Loucy (cell line): ENCODE measurements at regions not wholly inside any gene's neighbourhood (a gene's known extent, or its start where the extent isn't known, plus 50 kb on each side); places are given as distances from the start of the nearest gene placed in this dataset.

Experiments
- EZH2phosphoT487 ChIP-seq: fragments of 200-600 bp; IDR thresholded peaks from 2 replicates; pipeline ENCODE4 v1.6.1; 2018; ENCODE audit warnings: antibody characterized with exemption, mild to moderate bottlenecking, moderate library complexity, borderline replicate concordance
- TF ChIP-seq, protein P1 (sequence below): fragments of 200-600 bp; sonication (generic); conservative IDR thresholded peaks from 2 replicates; pipeline ENCODE4 v1.5.1; 2014; ENCODE audit warnings: mild to moderate bottlenecking, antibody characterized with exemption, low read length

DNA sequence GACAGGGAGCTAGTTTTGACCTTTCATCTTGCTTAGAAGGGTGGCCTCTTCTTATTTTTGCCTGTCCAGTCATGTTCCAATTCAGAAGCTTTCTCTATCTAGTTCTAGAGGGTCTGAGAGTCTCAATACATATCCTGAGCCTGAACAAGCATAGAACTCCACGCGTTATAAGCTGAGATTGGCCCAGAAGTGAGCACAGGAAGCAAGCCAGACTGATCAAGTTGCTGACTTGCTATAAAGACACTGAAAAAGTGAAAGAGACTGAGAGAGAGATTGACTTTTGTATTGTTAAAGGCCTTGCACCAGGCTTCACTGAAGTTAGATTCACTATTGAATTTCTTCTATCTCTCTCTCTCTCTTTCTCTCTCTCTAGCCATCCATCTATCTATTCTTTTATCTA lies 142.7 kb upstream of the DOCK10 start:
- TF ChIP-seq, protein P1, sequence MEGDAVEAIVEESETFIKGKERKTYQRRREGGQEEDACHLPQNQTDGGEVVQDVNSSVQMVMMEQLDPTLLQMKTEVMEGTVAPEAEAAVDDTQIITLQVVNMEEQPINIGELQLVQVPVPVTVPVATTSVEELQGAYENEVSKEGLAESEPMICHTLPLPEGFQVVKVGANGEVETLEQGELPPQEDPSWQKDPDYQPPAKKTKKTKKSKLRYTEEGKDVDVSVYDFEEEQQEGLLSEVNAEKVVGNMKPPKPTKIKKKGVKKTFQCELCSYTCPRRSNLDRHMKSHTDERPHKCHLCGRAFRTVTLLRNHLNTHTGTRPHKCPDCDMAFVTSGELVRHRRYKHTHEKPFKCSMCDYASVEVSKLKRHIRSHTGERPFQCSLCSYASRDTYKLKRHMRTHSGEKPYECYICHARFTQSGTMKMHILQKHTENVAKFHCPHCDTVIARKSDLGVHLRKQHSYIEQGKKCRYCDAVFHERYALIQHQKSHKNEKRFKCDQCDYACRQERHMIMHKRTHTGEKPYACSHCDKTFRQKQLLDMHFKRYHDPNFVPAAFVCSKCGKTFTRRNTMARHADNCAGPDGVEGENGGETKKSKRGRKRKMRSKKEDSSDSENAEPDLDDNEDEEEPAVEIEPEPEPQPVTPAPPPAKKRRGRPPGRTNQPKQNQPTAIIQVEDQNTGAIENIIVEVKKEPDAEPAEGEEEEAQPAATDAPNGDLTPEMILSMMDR, result no peak
- TF ChIP-seq EZH2phosphoT487, result no peak
